Astrocyte of the cerebellum (primary cell): ENCODE measurements at regions not wholly inside any gene's neighbourhood (a gene's known extent, or its start where the extent isn't known, plus 50 kb on each side); places are given as distances from the start of the nearest gene placed in this dataset.
"Not testable (repeated sequence)": the region's sequence is repeated elsewhere in the genome, so short reads cannot be mapped to it uniquely, and the experiment has no call there.

ENCODE experiments used
- DNase-seq: peaks from one replicate; pipeline ENCODE4 v3.0.0-alpha.2; 2011; ENCODE audit warnings: low read depth
- H3K4me3 ChIP-seq: 2 replicates; pipeline ENCODE4 v1.5.1; 2011; ENCODE audit warnings: mild to moderate bottlenecking, low read depth, low read length, moderate library complexity
- in situ Hi-C: cut with HindIII; loops from 2 replicates; pipeline ENCODE4 v1.10.0; 2017; ENCODE audit warnings: low sequenced_read_pairs
- TF ChIP-seq, protein P1 (sequence below): IDR thresholded peaks from 2 replicates; pipeline ENCODE4 v1.5.1; 2012; ENCODE audit warnings: low read length, low read depth, moderate library complexity, mild to moderate bottlenecking; ENCODE audit errors: missing control alignments

DNA sequence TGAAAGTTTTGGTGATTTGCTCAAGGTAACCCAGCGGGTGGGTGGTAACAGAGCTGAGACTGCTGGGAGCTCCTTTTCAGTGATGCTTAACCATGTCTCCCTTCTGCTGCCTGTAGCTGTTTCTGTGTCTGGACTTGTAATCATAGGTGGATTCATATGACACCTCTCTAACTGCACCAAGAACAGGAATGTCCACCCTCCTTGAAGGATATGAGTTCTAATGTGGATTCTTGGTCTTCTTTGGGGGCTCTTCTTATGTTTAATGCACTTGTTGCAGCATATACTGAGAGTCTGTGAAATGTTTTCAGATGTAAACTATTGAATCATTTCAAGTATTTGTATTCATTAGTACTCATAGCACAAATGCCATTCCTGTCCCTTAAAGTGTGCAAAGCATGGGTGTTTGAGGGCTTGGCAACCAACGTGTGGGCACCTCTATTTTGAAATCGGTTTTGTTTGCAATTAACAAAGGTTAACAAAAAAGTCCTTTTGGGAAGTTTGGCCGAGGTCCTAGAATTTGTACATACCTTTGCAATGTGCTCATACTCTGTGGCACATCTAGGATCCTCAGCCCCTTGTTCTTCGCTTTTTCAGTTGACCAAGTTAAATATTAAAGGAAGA, 138.0 kb downstream of the SOX4 start:
- no peak overlapping the region for H3K4me3 ChIP-seq
- TF ChIP-seq, protein P1, sequence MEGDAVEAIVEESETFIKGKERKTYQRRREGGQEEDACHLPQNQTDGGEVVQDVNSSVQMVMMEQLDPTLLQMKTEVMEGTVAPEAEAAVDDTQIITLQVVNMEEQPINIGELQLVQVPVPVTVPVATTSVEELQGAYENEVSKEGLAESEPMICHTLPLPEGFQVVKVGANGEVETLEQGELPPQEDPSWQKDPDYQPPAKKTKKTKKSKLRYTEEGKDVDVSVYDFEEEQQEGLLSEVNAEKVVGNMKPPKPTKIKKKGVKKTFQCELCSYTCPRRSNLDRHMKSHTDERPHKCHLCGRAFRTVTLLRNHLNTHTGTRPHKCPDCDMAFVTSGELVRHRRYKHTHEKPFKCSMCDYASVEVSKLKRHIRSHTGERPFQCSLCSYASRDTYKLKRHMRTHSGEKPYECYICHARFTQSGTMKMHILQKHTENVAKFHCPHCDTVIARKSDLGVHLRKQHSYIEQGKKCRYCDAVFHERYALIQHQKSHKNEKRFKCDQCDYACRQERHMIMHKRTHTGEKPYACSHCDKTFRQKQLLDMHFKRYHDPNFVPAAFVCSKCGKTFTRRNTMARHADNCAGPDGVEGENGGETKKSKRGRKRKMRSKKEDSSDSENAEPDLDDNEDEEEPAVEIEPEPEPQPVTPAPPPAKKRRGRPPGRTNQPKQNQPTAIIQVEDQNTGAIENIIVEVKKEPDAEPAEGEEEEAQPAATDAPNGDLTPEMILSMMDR: no peak
- in situ Hi-C loops: no loop called here
- peak; percentile 81 for DNase-seq

DNA sequence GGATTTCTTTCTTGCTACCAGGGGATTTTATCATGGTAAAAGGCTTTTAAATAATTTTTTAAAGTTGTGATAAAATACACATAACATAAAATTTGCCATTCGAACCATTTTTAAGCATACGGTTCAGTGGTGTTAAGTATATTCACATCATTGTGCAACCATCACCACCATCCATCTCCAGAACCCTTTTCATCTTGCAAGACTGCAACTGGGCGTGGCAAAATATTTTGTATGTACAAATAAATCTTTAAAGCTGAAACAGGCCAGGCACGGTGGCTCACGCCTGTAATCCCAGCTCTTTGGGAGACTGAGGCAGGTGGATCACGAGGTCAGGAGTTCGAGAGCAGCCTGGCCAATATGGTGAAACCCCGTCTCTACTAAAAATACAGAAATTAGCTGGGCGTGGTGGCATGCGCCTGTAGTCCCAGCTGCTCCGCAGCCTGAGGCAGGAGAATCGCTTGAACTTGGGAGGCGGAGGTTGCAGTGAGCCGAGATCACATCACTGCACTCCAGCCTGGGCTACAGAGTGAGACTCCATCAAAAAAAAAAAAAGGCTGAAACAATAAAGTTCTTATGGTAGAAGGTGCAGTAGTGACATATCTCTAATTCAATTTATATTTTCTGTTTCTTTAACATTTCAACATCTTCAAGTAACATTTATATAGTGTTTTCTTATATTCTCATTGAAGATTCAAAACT, 138.6 kb downstream of the SOX4 start:
- in situ Hi-C loops, DNase-seq: not testable (repeated sequence)

DNA sequence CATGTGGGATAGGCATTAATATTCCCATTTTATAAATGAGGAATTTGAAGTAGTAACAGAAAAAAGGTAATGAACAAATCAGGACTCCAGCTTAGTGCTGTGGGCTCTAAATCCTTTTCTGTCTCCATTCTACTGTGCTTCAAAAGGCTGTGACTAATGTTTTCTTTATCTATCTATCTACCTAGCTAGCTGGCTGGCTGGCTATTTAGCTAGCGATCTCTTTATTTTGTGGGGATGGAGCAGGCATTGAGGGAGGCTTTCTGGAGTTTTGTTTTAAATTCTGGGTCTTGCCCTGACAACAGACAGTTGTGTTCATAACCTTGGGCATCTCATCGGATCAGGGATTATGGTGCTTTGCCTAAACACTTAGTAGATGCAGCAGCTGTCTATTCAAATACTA, 139.2 kb downstream of the SOX4 start:
- DNase-seq: no peak
- in situ Hi-C loops: no loop called here
- no peak overlapping the region for H3K4me3 ChIP-seq
- TF ChIP-seq, protein P1: no peak

More for the DNA sequence above, 138.6 kb downstream of the SOX4 start:
- H3K4me3 ChIP-seq: not testable (repeated sequence)

DNA sequence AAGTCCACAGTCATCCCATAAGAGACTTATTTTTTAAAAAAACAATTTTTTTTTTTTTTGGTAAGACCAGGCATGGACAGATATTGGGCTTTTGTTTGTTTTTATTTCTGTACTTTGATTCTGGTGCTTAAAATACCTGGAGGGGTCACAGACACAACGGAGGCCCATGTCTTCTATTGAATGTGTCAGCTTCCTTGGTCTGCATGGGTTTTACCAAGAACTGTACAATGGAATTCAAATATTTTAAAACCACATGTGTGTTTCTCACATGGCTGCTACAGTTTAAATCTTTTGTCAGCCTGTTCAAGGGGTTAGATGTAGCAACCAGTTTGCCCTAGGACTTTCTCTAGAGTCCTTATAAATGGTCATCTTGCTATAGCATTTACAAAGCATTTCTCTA, 139.8 kb downstream of the SOX4 start:
- in situ Hi-C loops: no loop called here
- no peak overlapping the region for H3K4me3 ChIP-seq
- DNase-seq: no peak
- TF ChIP-seq, protein P1: no peak

DNA sequence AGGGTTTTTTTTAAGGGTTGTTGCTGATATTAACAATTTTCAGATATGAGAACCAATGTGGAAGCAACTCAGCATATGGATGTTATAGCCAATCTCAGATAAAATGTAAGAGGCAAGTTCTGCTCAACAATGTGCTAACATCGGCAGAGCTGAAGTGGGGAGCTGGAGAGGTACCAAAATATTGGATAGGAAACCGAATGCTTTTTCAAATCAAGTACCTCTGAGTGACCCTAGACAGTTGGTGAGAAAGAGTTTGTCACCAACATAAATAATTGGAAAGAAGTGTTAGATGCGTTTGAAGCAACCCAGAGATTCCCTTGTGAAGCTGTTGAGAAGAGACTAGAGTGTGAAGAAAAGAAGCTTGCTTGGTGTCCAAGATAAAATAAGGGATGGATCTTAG, 140.7 kb downstream of the SOX4 start:
- TF ChIP-seq, protein P1: no peak
- no peak for DNase-seq
- in situ Hi-C loops: no loop called here
- H3K4me3 ChIP-seq: no peak overlapping the region

DNA sequence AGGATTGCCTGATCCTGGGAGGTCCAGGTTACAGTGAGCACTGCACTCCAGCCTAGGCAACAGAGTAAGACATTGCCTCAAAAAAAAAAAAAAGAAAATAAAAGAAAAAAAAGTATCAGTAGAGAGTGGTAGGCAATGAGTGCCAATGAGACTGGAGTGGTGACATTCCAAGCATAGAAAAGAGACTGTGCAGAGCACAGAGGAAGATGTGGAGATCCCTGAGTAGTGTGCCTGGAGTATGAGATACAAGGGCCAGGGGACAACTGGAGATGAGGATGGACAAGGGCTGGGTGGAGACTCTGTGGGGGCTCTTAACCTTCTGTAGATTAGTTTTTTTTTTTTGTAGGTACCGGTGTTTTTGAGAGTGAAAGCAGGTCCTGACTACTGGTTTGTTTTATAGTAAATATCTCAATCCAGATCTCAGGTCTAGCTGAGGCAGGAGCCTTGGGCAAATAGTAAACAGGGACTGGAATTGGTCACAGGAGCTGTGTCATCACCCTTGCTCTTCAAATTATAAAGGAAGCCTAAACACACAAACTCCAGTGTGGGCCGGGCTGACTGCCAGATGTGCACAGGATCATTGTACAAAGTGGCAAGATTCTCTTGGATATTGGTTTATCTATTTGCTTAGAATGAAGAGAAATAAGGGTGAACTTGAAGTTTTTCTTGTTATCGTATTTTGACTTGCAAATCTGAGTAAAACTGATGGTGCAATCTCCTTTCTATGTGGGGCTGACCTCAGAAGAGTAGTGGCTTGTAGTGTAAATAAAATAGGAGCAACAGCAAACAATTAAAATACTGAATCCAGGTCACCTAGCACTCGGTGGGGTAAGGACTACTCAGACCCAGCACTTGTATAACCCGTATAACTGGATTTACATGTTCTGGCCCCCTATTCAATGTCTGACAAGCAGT, 144.9 kb downstream of the SOX4 start:
- no peak overlapping the region for H3K4me3 ChIP-seq
- DNase-seq: no peak
- TF ChIP-seq, protein P1: no peak
- in situ Hi-C loops: no loop called here

DNA sequence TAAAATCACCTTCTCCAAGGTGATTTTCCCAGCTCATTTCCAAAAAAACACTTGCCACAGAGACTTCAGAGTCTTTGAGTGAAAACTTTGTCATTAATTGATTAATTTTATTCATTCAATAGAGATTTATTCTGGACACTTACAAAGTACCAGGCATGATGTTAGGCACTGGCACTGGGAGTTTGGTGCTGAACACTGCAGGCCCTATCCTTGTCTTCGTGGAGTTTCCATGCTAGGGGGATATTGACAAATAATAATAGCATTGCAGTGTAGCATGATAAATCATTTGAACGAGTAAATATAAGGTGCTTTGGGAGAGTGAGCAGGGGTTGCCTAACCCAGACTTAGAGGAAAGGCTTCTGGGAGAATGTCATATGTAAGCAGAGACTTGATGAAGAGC, 145.7 kb downstream of the SOX4 start:
- H3K4me3 ChIP-seq: no peak overlapping the region
- in situ Hi-C loops: no loop called here
- no peak for DNase-seq
- TF ChIP-seq, protein P1: no peak
